GM21737 (cell line): ENCODE measurements at regions not wholly inside any gene's neighbourhood (a gene's known extent, or its start where the extent isn't known, plus 50 kb on each side); places are given as distances from the start of the nearest gene placed in this dataset.
A peak's percentile ranks its signal among the peaks of the same experiment; 100 is the strongest.

Experiments
- ATAC-seq: cut with Tn5 transposase; IDR thresholded peaks from one replicate; pipeline ENCODE4 v1.9.1; 2021; ENCODE audit warnings: mild to moderate bottlenecking, moderate library complexity; ENCODE audit not compliant: unreplicated experiment

GRCh38 chr3:16048435-16049318 is 125.8 kb upstream of the GALNT15 start:
- ATAC-seq = peak; percentile 90

- no peak for ATAC-seq
Observed at GRCh38 chr3:16050641-16051467, 123.6 kb upstream of the GALNT15 start.

GRCh38 chr3:16051691-16052090 is 122.8 kb upstream of the GALNT15 start:
- no peak for ATAC-seq

GRCh38 chr3:16052964-16053363 is 121.5 kb upstream of the GALNT15 start:
- ATAC-seq = no peak

- no peak for ATAC-seq
Observed at GRCh38 chr3:16053794-16054193, 120.7 kb upstream of the GALNT15 start.

GRCh38 chr3:16055606-16056211 is 118.8 kb upstream of the GALNT15 start:
- ATAC-seq = no peak

- ATAC-seq = no peak
Observed at GRCh38 chr3:16056217-16056616, 118.3 kb upstream of the GALNT15 start.

GRCh38 chr3:16058521-16058920 is 116.0 kb upstream of the GALNT15 start:
- ATAC-seq = no peak

GRCh38 chr3:16059081-16059537 is 115.4 kb upstream of the GALNT15 start:
- ATAC-seq = no peak

GRCh38 chr3:16059711-16060357 is 114.6 kb upstream of the GALNT15 start:
- no peak for ATAC-seq

GRCh38 chr3:16060358-16060852 is 114.1 kb upstream of the GALNT15 start:
- no peak for ATAC-seq

- ATAC-seq = no peak
Observed at GRCh38 chr3:16060945-16061344, 113.5 kb upstream of the GALNT15 start.

- ATAC-seq = no peak
Observed at GRCh38 chr3:16061491-16061890, 113.0 kb upstream of the GALNT15 start.

GRCh38 chr3:16063603-16064002 is 110.9 kb upstream of the GALNT15 start:
- no peak for ATAC-seq

GRCh38 chr3:16064642-16065414 is 109.7 kb upstream of the GALNT15 start:
- ATAC-seq = no peak

GRCh38 chr3:16066545-16066944 is 107.9 kb upstream of the GALNT15 start:
- ATAC-seq = no peak

- ATAC-seq = no peak
Observed at GRCh38 chr3:16066975-16067374, 107.5 kb upstream of the GALNT15 start.

- ATAC-seq = no peak
Observed at GRCh38 chr3:16067837-16068471, 106.5 kb upstream of the GALNT15 start.

GRCh38 chr3:16069149-16069922 is 105.1 kb upstream of the GALNT15 start:
- ATAC-seq = no peak
